GM12874 (cell line): ENCODE measurements at regions not wholly inside any gene's neighbourhood (a gene's known extent, or its start where the extent isn't known, plus 50 kb on each side); places are given as distances from the start of the nearest gene placed in this dataset.

Experiments
- TF ChIP-seq, protein P1 (sequence below): IDR thresholded peaks from 2 replicates; pipeline ENCODE4 v1.5.1; 2011; ENCODE audit warnings: low read depth, mild to moderate bottlenecking, control low read depth, low read length, moderate library complexity; ENCODE audit not compliant: insufficient read depth

DNA sequence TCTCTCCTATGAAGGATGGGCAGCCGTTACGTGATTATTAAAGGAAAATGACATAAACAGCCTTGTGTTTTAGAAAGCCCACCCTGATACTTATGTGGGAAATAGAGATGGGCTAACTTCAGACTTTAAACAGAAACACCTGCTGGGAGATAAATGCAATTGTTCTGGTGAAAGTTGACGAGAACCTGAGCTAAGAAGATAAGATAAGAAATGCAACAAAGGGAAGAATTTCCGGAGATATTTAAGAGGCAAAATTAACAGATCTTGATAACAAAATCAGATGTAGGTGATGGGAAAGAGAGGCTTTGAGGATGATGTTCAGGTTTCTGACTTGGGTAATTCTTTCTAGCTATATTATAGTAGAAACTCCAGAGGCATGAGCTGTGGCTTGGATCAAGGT, 102.7 kb upstream of the SLC7A11 start:
- TF ChIP-seq, protein P1, sequence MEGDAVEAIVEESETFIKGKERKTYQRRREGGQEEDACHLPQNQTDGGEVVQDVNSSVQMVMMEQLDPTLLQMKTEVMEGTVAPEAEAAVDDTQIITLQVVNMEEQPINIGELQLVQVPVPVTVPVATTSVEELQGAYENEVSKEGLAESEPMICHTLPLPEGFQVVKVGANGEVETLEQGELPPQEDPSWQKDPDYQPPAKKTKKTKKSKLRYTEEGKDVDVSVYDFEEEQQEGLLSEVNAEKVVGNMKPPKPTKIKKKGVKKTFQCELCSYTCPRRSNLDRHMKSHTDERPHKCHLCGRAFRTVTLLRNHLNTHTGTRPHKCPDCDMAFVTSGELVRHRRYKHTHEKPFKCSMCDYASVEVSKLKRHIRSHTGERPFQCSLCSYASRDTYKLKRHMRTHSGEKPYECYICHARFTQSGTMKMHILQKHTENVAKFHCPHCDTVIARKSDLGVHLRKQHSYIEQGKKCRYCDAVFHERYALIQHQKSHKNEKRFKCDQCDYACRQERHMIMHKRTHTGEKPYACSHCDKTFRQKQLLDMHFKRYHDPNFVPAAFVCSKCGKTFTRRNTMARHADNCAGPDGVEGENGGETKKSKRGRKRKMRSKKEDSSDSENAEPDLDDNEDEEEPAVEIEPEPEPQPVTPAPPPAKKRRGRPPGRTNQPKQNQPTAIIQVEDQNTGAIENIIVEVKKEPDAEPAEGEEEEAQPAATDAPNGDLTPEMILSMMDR: no peak

DNA sequence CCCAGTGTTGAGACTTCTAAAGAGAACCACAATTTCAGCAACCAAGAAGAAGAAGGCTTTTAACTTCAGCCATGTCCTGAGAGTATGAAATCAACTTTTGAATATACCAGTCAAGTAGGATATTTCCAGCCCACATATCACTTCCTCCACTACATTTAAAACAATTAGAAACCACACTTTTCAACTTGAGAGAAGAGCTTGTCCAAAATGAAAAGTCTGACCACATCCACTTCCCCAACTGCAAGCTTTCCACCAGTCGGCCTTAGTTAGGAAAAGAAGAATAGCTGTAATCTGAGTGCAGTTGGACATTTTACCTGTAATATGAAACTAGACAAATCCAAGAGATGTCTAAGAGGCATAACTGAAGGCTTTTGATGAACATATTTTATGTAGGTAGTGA, 101.9 kb upstream of the SLC7A11 start:
- TF ChIP-seq, protein P1: no peak

DNA sequence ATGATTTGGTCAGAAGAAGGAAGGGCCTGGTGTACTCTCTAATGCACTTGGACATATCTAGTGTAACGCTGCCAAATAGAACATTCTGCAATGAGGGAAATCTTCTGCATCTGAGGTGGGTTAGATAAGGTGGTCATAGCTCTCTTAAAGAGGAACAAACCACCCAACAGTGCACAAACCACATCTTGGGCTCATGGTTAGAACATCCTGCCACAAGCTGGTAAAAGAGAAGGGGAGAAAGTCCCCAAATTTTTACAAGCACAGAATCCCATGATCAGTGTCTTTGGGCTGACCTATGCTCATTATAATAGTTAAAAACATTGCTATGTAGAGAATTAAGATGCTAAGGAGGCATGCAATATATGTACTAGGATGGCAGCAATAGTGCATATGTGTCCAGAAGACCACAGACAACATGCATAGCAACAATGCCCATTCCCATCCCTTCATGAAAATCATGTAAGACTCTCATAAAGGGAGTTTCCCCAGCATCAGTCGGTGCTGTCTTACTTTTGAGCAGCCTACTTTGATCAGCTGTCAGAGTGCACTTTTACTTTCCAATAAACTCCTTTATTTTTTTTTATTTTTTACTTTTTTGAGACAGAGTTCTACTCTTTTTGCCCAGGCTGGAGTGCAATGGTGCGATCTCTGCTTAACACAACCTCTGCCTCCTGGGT, 99.7 kb upstream of the SLC7A11 start:
- TF ChIP-seq, protein P1: no peak

DNA sequence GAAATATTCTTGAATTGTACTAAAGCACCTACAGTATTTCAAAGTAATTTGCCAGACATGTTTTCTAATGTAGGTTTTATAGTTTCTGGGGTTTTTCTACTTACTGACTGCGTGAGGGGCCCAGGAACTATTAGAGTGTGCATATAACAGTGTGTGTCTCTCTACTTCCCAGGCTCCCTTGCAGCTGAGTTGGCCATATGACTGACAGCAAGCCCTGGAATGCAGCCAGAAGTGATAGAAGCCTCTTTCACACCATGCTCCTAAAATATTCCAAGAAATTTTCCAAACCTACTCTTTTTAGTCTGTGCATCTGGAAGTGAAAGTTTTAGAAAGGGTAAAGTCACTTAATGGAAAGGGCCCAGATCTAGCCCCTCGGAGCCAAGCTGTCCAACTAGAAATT, 96.7 kb upstream of the SLC7A11 start:
- TF ChIP-seq, protein P1: no peak

DNA sequence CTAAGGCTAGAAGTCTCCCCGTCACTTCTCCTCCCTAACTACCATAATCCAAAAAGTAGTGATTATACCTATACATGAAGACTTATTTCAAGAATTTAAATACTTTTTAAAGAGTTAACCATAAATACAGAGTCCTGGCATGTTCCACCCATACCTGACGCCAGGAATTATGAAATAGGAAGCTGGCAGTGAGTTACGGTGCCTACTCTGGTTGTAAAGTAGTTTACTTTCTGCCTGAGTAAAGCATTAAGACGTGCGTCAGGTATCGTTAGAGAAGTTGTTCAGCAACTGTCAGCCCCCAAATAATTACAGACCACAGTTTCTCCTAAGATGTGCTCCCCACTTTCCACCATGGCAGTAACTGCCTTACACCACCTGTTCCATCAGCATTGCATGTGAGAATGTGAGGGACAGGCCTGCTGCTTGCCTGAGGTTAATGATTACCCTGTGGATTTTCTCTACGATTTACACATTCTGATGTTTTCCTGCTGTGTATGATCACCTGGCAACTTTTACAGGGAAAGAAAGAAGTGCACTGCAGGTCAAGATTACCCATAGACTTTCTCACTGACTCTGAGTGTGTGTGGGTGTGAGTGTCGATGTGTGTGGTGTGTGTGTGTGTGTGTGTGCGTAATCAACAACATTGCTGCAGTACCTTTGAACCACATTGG, 92.3 kb upstream of the SLC7A11 start:
- TF ChIP-seq, protein P1: no peak

DNA sequence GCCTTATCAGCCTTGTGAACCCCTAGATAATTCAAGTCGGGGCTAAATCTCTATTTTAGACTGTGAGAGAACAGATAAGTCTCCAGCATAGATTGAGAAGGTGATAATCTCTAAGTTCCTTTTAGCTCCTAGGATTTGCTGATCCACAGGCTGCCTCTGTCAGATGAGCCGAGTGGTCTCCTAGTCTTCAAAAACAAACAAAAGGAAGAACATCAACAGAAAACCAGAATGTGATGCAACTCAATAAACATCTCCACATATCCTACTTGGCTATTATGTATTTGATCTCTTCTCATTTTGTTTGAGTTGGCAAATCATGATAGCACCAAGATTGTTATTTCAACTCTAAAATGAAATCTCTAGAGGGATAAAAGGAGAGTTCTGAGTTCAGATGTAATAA, 88.4 kb upstream of the SLC7A11 start:
- TF ChIP-seq, protein P1: no peak

DNA sequence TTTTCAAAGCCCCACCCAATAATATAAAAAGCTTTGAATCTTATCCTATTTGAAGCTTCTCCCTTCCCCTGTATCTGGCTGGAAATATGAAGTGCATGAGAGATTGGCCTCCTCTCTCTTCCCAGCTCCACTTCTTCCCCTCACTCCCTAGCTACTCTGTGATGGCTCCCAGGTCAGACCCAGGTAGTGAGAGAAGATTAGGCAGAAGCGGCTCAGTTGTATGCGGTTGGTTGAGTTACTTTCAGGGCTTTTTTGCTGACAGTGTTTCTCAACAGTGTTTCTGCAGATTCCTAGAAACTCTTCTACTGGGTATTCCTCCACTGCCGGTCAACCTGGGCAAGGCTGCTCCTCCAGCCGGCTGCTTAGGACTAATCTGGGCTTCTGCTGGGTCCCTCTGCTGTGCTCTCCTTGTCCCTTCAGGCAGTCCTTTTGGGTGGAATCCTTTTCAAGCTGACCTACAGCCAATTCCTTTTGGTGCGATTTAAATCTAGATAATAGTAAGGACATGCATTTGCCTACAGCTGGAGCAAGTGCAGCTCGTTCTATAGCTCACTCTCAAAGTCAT, 87.4 kb upstream of the SLC7A11 start:
- TF ChIP-seq, protein P1: no peak
